CD4-positive, CD25-positive, alpha-beta regulatory T cell (primary cell): ENCODE measurements at regions not wholly inside any gene's neighbourhood (a gene's known extent, or its start where the extent isn't known, plus 50 kb on each side); places are given as distances from the start of the nearest gene placed in this dataset.

Source experiments
- ATAC-seq, 2 donors: fragments of 150-1000 bp; cut with Tn5 transposase; one replicate each; pipeline ENCODE4 v1.10.0; 2021; ENCODE audit warnings: low read depth in 2 of 2, moderate number of reproducible peaks in 2 of 2, moderate library complexity in 1 of 2
- DNase-seq, 3 donors: peaks; one replicate each; pipeline versions ENCODE4 v3.0.0 to v3.0.0-alpha.2; 2012 to 2022; ENCODE audit warnings: mixed read lengths in 1 of 3
- H3K27ac ChIP-seq: one replicate; pipeline ENCODE4 v1.7.0; 2013; ENCODE audit warnings: mild to moderate bottlenecking, low read length; ENCODE audit not compliant: insufficient read depth, poor library complexity, severe bottlenecking
- H3K27me3 ChIP-seq: one replicate; pipeline ENCODE4 v1.7.0; 2013; ENCODE audit warnings: low read length; ENCODE audit not compliant: control insufficient read depth, insufficient read depth
- H3K36me3 ChIP-seq: one replicate; pipeline ENCODE4 v1.7.0; 2013; ENCODE audit warnings: mild to moderate bottlenecking, low read length, moderate library complexity; ENCODE audit not compliant: control insufficient read depth, insufficient read depth
- H3K4me1 ChIP-seq: 2 replicates; pipeline ENCODE4 v1.7.0; 2013; ENCODE audit warnings: mild to moderate bottlenecking, low read length; ENCODE audit not compliant: insufficient read depth, control insufficient read depth, poor library complexity, severe bottlenecking
- H3K4me3 ChIP-seq: one replicate; pipeline ENCODE4 v1.7.0; 2013; ENCODE audit warnings: low read depth, mild to moderate bottlenecking, low read length, moderate library complexity
- H3K9me3 ChIP-seq, 2 experiments: 1 replicate in 1 of 2; 2 replicates in 1 of 2; pipeline ENCODE4 v1.7.0; 2013; ENCODE audit warnings: low read length in 2 of 2, mild to moderate bottlenecking in 1 of 2, moderate library complexity in 1 of 2; ENCODE audit not compliant: control insufficient read depth in 2 of 2
- H3K27ac Mint-ChIP-seq, 3 donors: one replicate each; pipeline ENCODE4 v1.8.0; 2020 to 2022; ENCODE audit warnings: mild to moderate bottlenecking in 3 of 3, mixed read lengths in 3 of 3, moderate library complexity in 2 of 3
- H3K27me3 Mint-ChIP-seq: one replicate; pipeline ENCODE4 v1.8.0; 2022; ENCODE audit warnings: mild to moderate bottlenecking, mixed read lengths
- H3K36me3 Mint-ChIP-seq: one replicate; pipeline ENCODE4 v1.8.0; 2020; ENCODE audit warnings: mixed read lengths
- H3K4me1 Mint-ChIP-seq, 4 donors: one replicate each; pipeline ENCODE4 v1.8.0; 2020 to 2022; ENCODE audit warnings: mixed read lengths in 4 of 4, mild to moderate bottlenecking in 1 of 4
- H3K4me3 Mint-ChIP-seq, 4 donors: one replicate each; pipeline ENCODE4 v1.8.0; 2020 to 2022; ENCODE audit warnings: mild to moderate bottlenecking in 4 of 4, mixed read lengths in 4 of 4, moderate library complexity in 3 of 4
- H3K9me3 Mint-ChIP-seq, 7 donors: one replicate each; pipeline ENCODE4 v1.8.0; 2020 to 2022; ENCODE audit warnings: mixed read lengths in 7 of 7, mild to moderate bottlenecking in 3 of 7, moderate library complexity in 2 of 7

- H3K36me3 ChIP-seq, result no peaks in the 10 kb centered on the region
- no peak overlapping the region for H3K4me3 ChIP-seq
- no peak overlapping the region for H3K27ac ChIP-seq
- no peak for ATAC-seq
- H3K27ac Mint-ChIP-seq, result no peak overlapping the region
- H3K4me1 Mint-ChIP-seq, result peaks cover 0 to 2% (median 0%) of the 10 kb centered on the region in 4 donors
- H3K4me1 ChIP-seq, result no peaks in the 10 kb centered on the region
- no peaks in the 10 kb centered on the region for H3K27me3 ChIP-seq
- H3K36me3 Mint-ChIP-seq, result no peaks in the 10 kb centered on the region
- H3K9me3 ChIP-seq, result no peaks in the 10 kb centered on the region
- H3K27me3 Mint-ChIP-seq, result no peaks in the 10 kb centered on the region
- no peak overlapping the region for H3K4me3 Mint-ChIP-seq
- no peaks in the 10 kb centered on the region for H3K9me3 Mint-ChIP-seq
- DNase-seq, result no peak
These were observed 279.7 kb upstream of the TBL1XR1 start for GRCh38 chr3:177476921-177477435.

DNA sequence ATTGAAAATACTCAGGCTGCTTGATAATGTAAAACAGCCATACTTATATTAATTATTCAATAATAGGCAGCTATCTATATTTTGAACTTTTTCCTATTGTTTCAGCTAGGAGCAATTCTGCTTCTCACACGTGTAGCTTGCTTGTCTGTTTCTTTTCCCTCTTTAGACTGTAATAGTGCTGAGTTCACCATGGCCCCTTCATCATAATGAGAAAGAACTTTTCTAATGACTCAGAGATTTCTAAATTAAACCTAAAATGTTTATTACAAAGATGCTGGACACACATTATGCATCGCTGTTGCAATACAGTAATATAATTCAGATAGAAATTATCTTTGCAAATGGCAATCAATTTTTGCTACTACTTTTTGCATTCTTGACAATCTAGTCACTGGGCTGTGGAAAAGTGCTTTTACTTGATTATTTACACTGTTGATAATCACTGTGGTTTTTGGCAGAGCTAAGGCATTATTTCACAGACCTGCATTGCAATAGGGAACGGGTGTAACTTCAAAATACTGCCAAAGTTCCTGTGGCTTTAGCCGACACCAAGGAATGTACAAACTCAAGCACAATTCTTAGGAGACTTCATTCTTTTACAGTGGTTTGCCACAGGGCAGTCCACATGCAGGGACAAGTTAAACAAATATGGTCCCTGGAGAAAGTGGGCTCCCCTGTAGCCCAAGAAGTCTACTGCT lies 281.0 kb upstream of the TBL1XR1 start:
- Histone ChIP-seq H3K36me3 (no peaks in the 10 kb centered on the region), H3K4me1 (no peaks in the 10 kb centered on the region), H3K4me3 (no peak overlapping the region), H3K9me3 (no peaks in the 10 kb centered on the region), H3K27ac (no peak overlapping the region), H3K27me3 (no peaks in the 10 kb centered on the region)
- Mint-ChIP-seq H3K4me3 (no peak overlapping the region), H3K27me3 (no peaks in the 10 kb centered on the region), H3K36me3 (no peaks in the 10 kb centered on the region), H3K27ac (peak overlapping the region in 2 of 3 donors; percentile 10 to 11), H3K4me1 (no peaks in the 10 kb centered on the region), H3K9me3 (no peaks in the 10 kb centered on the region)
- no peak for ATAC-seq
- DNase-seq, result no peak

DNA sequence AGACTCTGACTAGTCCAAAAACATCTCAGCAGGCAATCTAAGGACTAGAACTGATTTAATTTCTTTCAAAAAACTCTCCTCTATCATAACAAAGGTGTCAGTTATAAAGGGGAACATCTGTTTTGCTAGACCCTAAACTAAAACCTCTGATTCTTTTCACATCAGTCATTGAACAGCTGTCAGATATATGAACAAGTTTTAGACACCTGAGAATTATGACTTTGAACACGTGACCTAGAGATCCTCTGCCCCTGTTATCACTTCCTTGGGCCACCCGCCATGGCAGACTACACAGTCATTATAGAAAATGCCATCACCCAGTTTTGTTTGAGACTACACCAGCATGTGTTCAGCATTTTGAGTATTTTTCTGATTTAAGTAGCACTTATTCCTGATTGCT lies 282.3 kb upstream of the TBL1XR1 start:
- Histone ChIP-seq H3K27ac (no peak overlapping the region), H3K36me3 (no peaks in the 10 kb centered on the region), H3K4me1 (no peaks in the 10 kb centered on the region), H3K4me3 (no peak overlapping the region), H3K27me3 (no peaks in the 10 kb centered on the region), H3K9me3 (no peaks in the 10 kb centered on the region)
- ATAC-seq, result no peak
- DNase-seq, result no peak
- Mint-ChIP-seq H3K27me3 (no peaks in the 10 kb centered on the region), H3K4me3 (no peak overlapping the region), H3K36me3 (no peaks in the 10 kb centered on the region), H3K4me1 (no peaks in the 10 kb centered on the region), H3K27ac (peak overlapping the region in 1 of 3 donors; percentile 5), H3K9me3 (no peaks in the 10 kb centered on the region)

GRCh38 chr3:177481329-177481728 lies 284.0 kb upstream of the TBL1XR1 start:
- Histone ChIP-seq H3K27ac (no peak overlapping the region), H3K4me1 (no peaks in the 10 kb centered on the region), H3K27me3 (no peaks in the 10 kb centered on the region), H3K4me3 (no peak overlapping the region), H3K36me3 (no peaks in the 10 kb centered on the region), H3K9me3 (no peaks in the 10 kb centered on the region)
- no peak overlapping the region for H3K4me3 Mint-ChIP-seq
- no peaks in the 10 kb centered on the region for H3K4me1 Mint-ChIP-seq
- H3K36me3 Mint-ChIP-seq, result no peaks in the 10 kb centered on the region
- H3K9me3 Mint-ChIP-seq, result peaks cover 0 to 7% (median 0%) of the 10 kb centered on the region in 7 donors
- ATAC-seq, result no peak
- no peak for DNase-seq
- no peak overlapping the region for H3K27ac Mint-ChIP-seq
- no peaks in the 10 kb centered on the region for H3K27me3 Mint-ChIP-seq

DNA sequence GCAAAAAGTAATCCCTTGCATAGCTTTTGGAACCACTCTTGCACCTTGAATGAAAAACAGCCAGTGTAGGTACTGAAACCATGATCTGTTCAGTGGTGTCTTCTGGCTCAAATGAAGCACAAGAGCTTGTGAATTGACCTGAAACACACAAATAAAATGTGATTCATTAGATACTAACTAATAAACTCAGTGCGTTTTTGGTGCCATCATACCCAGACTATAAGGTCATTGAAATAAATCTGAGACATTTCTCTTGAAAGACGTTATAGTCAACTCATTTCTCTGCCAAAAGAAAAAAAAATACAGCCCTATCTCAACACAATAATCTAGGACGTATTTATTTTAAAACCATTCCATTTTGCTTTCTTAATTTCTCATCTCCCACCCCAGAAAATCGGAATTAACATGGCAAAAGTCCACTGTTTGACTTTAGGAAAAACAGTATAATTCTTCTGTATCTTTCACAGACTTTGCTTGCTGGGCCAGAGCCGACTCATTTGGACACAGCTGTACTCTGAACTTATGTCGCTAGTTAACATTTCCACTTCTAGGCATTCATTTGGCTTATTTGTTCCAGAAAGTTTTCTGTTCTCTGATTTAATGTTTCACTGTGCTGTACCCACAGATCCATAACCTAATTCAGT lies 284.9 kb upstream of the TBL1XR1 start:
- peaks cover 0 to 7% (median 0%) of the 10 kb centered on the region in 7 donors for H3K9me3 Mint-ChIP-seq
- ATAC-seq (no peak), DNase-seq (no peak)
- no peaks in the 10 kb centered on the region for H3K4me1 ChIP-seq
- no peaks in the 10 kb centered on the region for H3K9me3 ChIP-seq
- no peaks in the 10 kb centered on the region for H3K36me3 Mint-ChIP-seq
- no peaks in the 10 kb centered on the region for H3K36me3 ChIP-seq
- no peak overlapping the region for H3K4me3 Mint-ChIP-seq
- H3K27me3 ChIP-seq, result no peaks in the 10 kb centered on the region
- H3K4me3 ChIP-seq, result no peak overlapping the region
- no peak overlapping the region for H3K27ac ChIP-seq
- H3K4me1 Mint-ChIP-seq, result no peaks in the 10 kb centered on the region
- no peak overlapping the region for H3K27ac Mint-ChIP-seq
- H3K27me3 Mint-ChIP-seq, result no peaks in the 10 kb centered on the region

- no peaks in the 10 kb centered on the region for H3K36me3 Mint-ChIP-seq
- DNase-seq (no peak), ATAC-seq (no peak)
- Histone ChIP-seq H3K9me3 (no peaks in the 10 kb centered on the region), H3K36me3 (no peaks in the 10 kb centered on the region), H3K27ac (no peak overlapping the region), H3K27me3 (no peaks in the 10 kb centered on the region), H3K4me1 (no peaks in the 10 kb centered on the region), H3K4me3 (no peak overlapping the region)
- no peaks in the 10 kb centered on the region for H3K4me1 Mint-ChIP-seq
- H3K9me3 Mint-ChIP-seq, result peaks cover 0 to 7% (median 0%) of the 10 kb centered on the region in 7 donors
- no peak overlapping the region for H3K27ac Mint-ChIP-seq
- H3K27me3 Mint-ChIP-seq, result no peaks in the 10 kb centered on the region
- H3K4me3 Mint-ChIP-seq, result peak overlapping the region in 1 of 4 donors; percentile 71
These were observed 286.1 kb upstream of the TBL1XR1 start for GRCh38 chr3:177483182-177483967.

DNA sequence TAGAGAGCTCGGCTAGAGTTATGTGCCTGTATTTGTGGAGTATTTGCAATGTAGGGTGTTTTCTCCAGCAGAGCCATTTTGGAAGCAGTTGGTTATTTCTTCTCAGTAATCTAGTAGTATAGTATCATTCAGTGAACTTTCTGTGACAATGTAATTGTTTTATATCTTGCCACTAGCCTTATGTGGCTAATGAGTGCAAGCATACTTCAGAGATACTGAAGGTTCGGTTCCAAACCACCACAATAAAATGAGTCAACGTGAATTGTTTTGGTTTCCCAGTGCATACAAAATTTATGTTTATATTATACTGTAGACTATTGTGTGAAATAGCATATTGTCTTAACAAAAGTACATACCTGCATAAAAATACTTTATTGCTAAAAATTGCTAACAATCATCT lies 286.9 kb upstream of the TBL1XR1 start:
- ATAC-seq (no peak), DNase-seq (no peak)
- H3K4me3 ChIP-seq, result no peak overlapping the region
- no peak overlapping the region for H3K27ac Mint-ChIP-seq
- H3K9me3 ChIP-seq, result no peaks in the 10 kb centered on the region
- no peaks in the 10 kb centered on the region for H3K4me1 ChIP-seq
- peaks cover 0 to 7% (median 0%) of the 10 kb centered on the region in 7 donors for H3K9me3 Mint-ChIP-seq
- H3K27me3 Mint-ChIP-seq, result no peaks in the 10 kb centered on the region
- no peaks in the 10 kb centered on the region for H3K27me3 ChIP-seq
- H3K36me3 Mint-ChIP-seq, result no peaks in the 10 kb centered on the region
- no peak overlapping the region for H3K27ac ChIP-seq
- H3K36me3 ChIP-seq, result no peaks in the 10 kb centered on the region
- peaks cover 0 to 6% (median 0%) of the 10 kb centered on the region in 4 donors for H3K4me1 Mint-ChIP-seq
- H3K4me3 Mint-ChIP-seq, result peak overlapping the region in 1 of 4 donors; percentile 71
